ENCODE measurements at regions not wholly inside any gene's neighbourhood (a gene's known extent, or its start where the extent isn't known, plus 50 kb on each side); places are given as distances from the start of the nearest gene placed in this dataset.
"Not testable (repeated sequence)": the region's sequence is repeated elsewhere in the genome, so short reads cannot be mapped to it uniquely, and the experiment has no call there.

DNA sequence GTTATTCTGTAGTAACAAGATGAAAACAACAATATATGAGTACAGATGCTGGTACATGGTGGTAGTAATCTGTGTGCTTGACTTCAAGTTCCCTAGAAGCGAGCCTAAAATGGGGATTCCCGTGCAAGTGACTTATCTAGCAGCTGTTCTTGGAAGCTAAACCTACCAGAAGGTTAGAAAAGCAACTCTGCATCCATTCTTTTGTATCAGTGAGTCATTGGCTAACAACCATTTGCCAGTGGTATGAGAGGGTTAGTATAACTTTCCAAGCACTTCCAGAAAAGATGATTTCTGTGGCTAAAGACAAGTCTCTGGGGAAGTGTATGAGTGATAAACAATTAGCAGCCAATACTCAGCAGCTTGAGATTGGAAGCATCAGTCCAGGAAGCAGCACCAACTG is 787.7 kb upstream of the CDH6 start:
- H3K36me3 Mint-ChIP-seq (ENCODE audit: low read depth): no peaks in the 10 kb centered on the region
- no peak overlapping the region for H3K4me3 Mint-ChIP-seq
- H3K9me3 Mint-ChIP-seq: peaks cover 26% of the 10 kb centered on the region
- DNase-seq (ENCODE audit: low spot score): no peak
- no peaks in the 10 kb centered on the region for H3K4me1 Mint-ChIP-seq (ENCODE audit: low read depth)
- no peaks in the 10 kb centered on the region for H3K27me3 Mint-ChIP-seq (ENCODE audit: low read depth)
- H3K27ac Mint-ChIP-seq: no peak overlapping the region

DNA sequence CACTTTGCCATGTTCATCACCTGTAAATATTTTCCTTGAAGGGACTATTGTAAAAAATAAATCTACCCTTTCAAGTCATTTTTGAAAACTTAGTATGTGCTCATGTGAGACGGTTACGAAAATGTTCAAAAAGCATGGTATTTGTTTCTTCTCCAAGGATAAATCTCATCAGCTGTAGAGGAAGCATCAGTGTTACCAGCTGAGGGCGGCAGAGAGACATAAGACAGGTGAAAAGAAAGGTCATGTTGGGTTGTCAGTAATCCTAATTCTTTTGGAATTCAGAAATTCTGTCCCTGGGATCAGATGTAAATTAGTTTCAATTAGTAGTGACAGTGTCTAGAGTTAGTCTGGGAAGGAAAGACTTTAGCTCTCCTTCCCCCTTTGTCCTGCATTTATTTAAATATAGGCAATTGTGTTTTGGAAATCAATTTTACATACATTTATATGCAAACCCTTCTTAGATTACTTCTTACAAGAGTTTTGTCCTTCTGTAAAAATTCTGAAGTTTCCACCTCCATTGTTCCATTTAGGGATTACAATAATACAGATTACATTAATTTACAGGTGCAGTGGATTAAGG is 791.9 kb upstream of the CDH6 start:
- H3K4me3 Mint-ChIP-seq: no peak overlapping the region

DNA sequence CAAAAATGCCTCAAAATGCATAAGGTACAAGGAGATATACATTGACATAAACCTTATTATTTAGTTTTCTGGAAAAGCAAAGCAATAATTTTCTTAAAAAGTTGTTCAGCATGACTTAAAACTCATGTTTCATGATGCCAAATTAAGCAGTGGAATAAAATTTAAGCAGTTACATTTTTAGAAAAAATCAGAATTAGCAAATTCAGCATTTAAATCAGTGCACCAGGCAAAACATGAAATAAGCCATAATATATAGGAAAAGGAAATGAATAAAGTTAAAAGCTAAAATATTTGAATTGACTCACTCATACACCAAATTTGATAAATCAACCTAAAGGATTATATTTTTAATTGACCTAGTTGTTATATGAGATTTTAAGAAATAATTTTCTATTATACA is 795.1 kb upstream of the CDH6 start:
- Mint-ChIP-seq H3K27ac (no peak overlapping the region), H3K4me1 (ENCODE audit: low read depth) (no peaks in the 10 kb centered on the region), H3K36me3 (ENCODE audit: low read depth) (no peaks in the 10 kb centered on the region), H3K4me3 (no peak overlapping the region), H3K9me3 (peaks cover 41% of the 10 kb centered on the region), H3K27me3 (ENCODE audit: low read depth) (no peaks in the 10 kb centered on the region)
- no peak for DNase-seq (ENCODE audit: low spot score)

More for the DNA sequence above, 791.9 kb upstream of the CDH6 start:
- H3K9me3 Mint-ChIP-seq: peaks cover 30% of the 10 kb centered on the region
- H3K36me3 Mint-ChIP-seq (ENCODE audit: low read depth): no peaks in the 10 kb centered on the region
- no peaks in the 10 kb centered on the region for H3K4me1 Mint-ChIP-seq (ENCODE audit: low read depth)
- H3K27me3 Mint-ChIP-seq (ENCODE audit: low read depth): no peaks in the 10 kb centered on the region
- DNase-seq (ENCODE audit: low spot score): no peak
- no peak overlapping the region for H3K27ac Mint-ChIP-seq

DNA sequence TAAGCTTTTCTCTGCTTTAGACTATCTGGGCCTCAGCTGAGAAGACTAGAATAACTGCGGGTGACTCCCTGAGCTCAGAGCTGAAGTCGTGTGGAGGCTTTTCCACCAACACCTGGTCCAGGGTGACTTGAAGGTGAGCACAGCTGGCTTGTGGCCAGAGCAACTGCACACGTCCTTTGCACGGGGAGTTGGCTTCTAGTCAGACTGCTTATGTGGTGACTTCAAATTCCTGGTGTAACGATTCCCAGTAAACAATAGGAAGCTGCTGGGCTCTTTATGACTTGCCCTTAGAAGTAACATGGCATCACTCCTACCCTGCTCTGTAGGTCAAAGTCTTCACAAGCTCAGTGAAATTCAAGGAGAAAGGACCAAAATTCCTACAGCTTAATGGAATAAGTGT is 800.6 kb upstream of the CDH6 start:
- no peak for DNase-seq (ENCODE audit: low spot score)
- no peak overlapping the region for H3K27ac Mint-ChIP-seq
- no peaks in the 10 kb centered on the region for H3K27me3 Mint-ChIP-seq (ENCODE audit: low read depth)
- no peaks in the 10 kb centered on the region for H3K4me1 Mint-ChIP-seq (ENCODE audit: low read depth)
- H3K4me3 Mint-ChIP-seq: no peak overlapping the region
- no peaks in the 10 kb centered on the region for H3K36me3 Mint-ChIP-seq (ENCODE audit: low read depth)
- H3K9me3 Mint-ChIP-seq: peaks cover 63% of the 10 kb centered on the region

DNA sequence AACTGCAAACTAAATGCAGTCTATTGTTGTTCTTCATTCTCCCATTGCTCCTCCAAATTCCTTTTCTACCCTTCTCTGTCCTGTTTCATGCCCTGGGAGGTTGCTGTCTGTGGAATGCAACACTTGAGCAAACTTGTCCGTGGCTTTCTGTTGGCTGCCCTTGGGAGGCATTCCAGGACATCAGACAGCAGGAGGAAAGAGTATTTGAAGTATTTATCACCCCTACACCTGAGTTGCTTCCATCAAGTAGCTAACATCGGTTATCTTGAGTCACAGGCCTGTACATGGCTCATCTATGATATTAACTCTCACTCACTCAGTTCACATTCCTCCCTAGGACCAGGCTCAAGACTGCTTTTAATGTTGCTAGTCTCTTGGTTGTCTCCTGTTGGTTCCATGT is 803.4 kb upstream of the CDH6 start:
- H3K27ac Mint-ChIP-seq: no peak overlapping the region
- no peaks in the 10 kb centered on the region for H3K36me3 Mint-ChIP-seq (ENCODE audit: low read depth)
- no peak overlapping the region for H3K4me3 Mint-ChIP-seq
- peaks cover 56% of the 10 kb centered on the region for H3K9me3 Mint-ChIP-seq
- H3K4me1 Mint-ChIP-seq (ENCODE audit: low read depth): no peaks in the 10 kb centered on the region
- no peaks in the 10 kb centered on the region for H3K27me3 Mint-ChIP-seq (ENCODE audit: low read depth)
- no peak for DNase-seq (ENCODE audit: low spot score)

DNA sequence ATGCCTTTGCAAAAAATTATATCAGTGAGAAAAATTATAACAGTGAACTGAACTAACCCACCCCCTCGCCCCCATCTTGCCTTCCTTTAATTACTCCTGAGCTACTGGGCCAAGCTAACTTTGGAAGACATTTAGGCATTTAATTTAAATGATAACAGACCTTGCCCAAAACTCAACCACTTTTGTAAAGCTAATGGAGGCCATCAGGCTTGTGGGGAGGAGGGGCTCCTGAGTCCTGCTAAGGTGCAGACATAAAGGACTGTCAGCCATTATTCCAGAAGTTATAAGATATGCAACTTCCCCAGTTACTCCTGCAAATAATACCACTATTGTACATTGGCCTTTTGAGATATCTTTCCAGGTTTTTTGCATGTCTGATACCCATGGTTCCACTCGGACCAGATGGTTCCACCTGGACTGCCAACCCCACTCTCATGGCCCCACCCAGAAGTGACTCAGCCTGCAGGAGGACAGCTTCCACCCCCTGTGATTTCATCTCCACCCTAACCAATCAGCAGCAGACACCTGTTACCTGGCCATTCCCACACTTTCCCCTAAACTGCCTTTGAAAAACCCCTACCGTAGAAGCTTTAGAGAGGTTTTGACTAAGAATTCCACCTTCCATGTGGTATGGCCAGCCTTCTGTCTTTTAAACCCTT is 805.4 kb upstream of the CDH6 start:
- H3K36me3 Mint-ChIP-seq (ENCODE audit: low read depth): no peaks in the 10 kb centered on the region
- no peak overlapping the region for H3K27ac Mint-ChIP-seq
- no peak for DNase-seq (ENCODE audit: low spot score)
- no peaks in the 10 kb centered on the region for H3K27me3 Mint-ChIP-seq (ENCODE audit: low read depth)
- H3K4me3 Mint-ChIP-seq: no peak overlapping the region
- H3K4me1 Mint-ChIP-seq (ENCODE audit: low read depth): no peaks in the 10 kb centered on the region
- peaks cover 53% of the 10 kb centered on the region for H3K9me3 Mint-ChIP-seq

DNA sequence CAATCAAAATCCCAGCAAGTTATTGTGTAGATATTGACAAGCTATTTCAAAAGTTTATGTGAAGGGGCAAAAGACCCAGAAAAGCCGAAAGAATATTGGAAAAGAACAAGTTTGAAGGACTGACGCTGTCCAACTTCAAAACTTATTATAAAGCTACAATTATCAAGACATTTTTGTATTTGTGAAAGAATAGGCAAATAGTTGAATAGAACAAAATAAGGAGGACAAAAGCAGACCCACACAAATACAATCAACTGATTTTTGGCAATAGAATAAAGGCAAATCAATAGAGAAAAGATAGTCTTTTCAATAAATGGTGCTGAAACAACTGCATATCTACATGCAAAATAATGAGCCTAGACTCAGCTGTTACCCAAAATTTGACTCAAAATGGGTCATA is 807.7 kb upstream of the CDH6 start:
- Mint-ChIP-seq H3K27ac (no peak overlapping the region), H3K4me1 (ENCODE audit: low read depth) (no peaks in the 10 kb centered on the region), H3K36me3 (ENCODE audit: low read depth) (no peaks in the 10 kb centered on the region), H3K27me3 (ENCODE audit: low read depth) (no peaks in the 10 kb centered on the region), H3K9me3 (peaks cover 54% of the 10 kb centered on the region), H3K4me3 (no peak overlapping the region)
- DNase-seq (ENCODE audit: low spot score): no peak

DNA sequence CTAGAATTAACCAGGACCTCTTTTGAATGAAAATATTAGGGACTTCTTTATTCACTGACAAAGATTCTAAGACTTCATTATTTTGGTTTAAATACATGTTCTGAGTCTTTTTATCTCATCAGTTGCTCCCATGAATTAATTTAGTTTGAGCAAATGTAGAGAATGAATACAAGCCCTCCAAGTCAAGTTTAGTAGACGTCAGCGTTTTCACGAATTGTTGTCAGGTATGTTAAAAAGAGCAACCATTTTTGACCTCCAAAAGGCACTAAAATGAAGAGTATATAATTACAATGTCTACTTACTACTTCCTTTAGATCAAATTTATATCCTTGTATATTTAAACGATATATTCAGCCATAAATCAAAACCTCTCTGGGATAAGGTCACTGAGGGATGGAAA is 809.3 kb upstream of the CDH6 start:
- Mint-ChIP-seq H3K4me1 (ENCODE audit: low read depth) (no peaks in the 10 kb centered on the region), H3K9me3 (peaks cover 44% of the 10 kb centered on the region), H3K27ac (no peak overlapping the region), H3K36me3 (ENCODE audit: low read depth) (no peaks in the 10 kb centered on the region), H3K4me3 (no peak overlapping the region), H3K27me3 (ENCODE audit: low read depth) (no peaks in the 10 kb centered on the region)
- DNase-seq (ENCODE audit: low spot score): no peak

DNA sequence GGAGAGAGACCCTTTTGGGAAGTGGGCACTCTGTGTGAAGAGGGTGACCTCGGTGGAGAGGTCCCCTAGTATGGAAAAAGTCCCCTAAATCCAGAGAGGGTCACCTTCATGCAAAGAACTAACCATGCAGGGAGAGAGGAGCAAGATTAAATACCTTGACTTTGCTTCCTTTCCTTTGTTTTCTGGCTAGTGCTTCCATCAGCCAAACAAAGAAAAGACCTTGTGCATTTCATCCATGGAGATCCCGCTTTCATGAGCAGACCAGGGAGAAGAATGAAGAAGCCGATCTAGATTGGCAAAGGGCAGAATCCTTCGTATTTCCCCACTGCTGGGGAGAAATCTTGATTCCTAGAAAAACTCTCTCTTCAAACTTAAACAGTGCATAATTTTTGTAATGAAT is 813.3 kb upstream of the CDH6 start:
- H3K36me3 Mint-ChIP-seq (ENCODE audit: low read depth): no peaks in the 10 kb centered on the region
- H3K9me3 Mint-ChIP-seq: peaks cover 26% of the 10 kb centered on the region
- no peak for DNase-seq (ENCODE audit: low spot score)
- H3K4me1 Mint-ChIP-seq (ENCODE audit: low read depth): no peaks in the 10 kb centered on the region
- H3K27me3 Mint-ChIP-seq (ENCODE audit: low read depth): no peaks in the 10 kb centered on the region
- no peak overlapping the region for H3K27ac Mint-ChIP-seq
- no peak overlapping the region for H3K4me3 Mint-ChIP-seq

DNA sequence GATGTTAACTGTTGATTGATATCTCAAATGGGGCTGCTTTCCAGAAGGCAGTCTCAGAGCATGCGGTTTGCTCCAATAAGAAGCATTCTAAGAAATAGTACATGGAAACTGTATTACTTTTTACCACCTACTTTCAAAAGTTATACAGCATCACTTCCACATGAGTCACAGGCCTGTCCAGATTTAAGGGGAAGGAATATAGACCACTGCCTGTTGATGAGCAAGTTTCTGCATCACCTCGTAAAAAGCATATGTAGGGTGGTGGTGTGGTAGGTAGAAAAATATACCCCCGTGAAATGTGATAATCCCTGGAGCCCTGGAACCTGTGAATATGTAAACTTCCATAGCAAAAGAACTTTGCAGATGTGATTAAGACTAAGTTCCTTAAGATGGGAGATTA is 816.6 kb upstream of the CDH6 start:
- Mint-ChIP-seq H3K4me3 (no peak overlapping the region), H3K27ac (no peak overlapping the region), H3K27me3 (ENCODE audit: low read depth) (no peaks in the 10 kb centered on the region), H3K36me3 (ENCODE audit: low read depth) (no peaks in the 10 kb centered on the region), H3K4me1 (ENCODE audit: low read depth) (no peaks in the 10 kb centered on the region), H3K9me3 (peaks cover 17% of the 10 kb centered on the region)
- DNase-seq (ENCODE audit: low spot score): no peak

DNA sequence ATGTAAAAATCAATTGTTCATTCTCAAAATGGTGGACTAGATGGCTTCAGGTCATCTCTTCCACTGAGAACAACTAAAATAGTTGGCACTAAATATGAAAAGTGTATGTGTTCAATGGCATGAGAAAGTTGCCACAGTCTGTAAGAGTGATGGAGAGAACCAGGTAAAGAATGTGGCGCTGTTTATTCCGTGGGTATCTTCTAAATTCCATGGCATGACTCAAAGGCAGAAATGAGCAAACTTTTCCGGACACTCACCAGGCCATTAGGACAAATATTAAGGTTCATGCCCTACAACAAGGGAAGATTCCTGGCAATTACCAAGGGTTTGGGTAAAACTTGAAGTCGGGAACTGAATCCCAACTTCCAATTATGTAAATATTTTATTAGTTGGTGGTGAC is 825.4 kb upstream of the CDH6 start:
- Mint-ChIP-seq H3K4me1 (ENCODE audit: low read depth) (no peaks in the 10 kb centered on the region), H3K27me3 (ENCODE audit: low read depth) (no peaks in the 10 kb centered on the region), H3K36me3 (ENCODE audit: low read depth) (no peaks in the 10 kb centered on the region), H3K9me3 (peaks cover 33% of the 10 kb centered on the region), H3K4me3 (no peak overlapping the region), H3K27ac (no peak overlapping the region)
- DNase-seq (ENCODE audit: low spot score): no peak

DNA sequence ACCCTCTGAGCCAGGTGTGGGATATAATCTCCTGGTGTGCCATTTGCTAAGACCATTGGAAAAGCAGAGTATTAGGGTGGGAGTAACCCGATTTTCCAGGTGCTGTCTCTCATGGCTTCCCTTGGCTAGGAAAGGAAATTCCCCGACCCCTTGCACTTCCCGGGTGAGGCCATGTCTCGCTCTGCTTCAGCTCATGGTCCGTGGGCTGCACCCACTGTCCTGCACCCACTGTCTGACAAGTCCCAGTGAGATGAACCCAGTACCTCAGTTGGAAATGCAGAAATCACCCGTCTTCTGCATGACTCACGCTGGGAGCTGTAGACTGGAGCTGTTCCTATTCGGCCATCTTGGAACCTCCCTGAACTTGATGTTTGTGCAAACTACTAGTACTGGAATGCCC is 828.5 kb upstream of the CDH6 start:
- H3K27me3 Mint-ChIP-seq (ENCODE audit: low read depth); DNase-seq (ENCODE audit: low spot score); H3K27ac Mint-ChIP-seq; H3K4me3 Mint-ChIP-seq; H3K36me3 Mint-ChIP-seq (ENCODE audit: low read depth); H3K4me1 Mint-ChIP-seq (ENCODE audit: low read depth): not testable (repeated sequence)
- H3K9me3 Mint-ChIP-seq: peaks cover 37% of the 10 kb centered on the region

DNA sequence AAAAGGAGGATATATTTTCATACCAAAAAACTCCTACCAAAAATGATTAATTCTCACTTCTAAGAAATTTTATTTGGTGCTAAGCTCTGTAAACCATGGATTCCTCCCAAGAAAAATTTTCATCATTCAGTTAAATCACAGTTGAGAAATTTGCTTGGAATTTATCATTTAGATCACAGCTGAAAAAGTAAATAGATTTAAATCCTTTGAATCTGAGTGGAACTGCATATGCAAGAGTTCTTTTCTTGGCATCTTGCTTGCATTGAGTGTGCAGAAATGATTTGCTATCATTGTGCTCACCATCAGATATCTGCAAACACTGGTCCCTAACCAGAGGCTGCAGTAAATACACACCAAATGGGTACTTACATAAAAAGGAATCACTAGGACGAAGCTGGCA is 836.1 kb upstream of the CDH6 start:
- DNase-seq (ENCODE audit: low spot score): no peak
- H3K27me3 Mint-ChIP-seq (ENCODE audit: low read depth): no peaks in the 10 kb centered on the region
- no peaks in the 10 kb centered on the region for H3K36me3 Mint-ChIP-seq (ENCODE audit: low read depth)
- H3K9me3 Mint-ChIP-seq: peaks cover 33% of the 10 kb centered on the region
- H3K4me3 Mint-ChIP-seq: no peak overlapping the region
- H3K27ac Mint-ChIP-seq: no peak overlapping the region
- H3K4me1 Mint-ChIP-seq (ENCODE audit: low read depth): no peaks in the 10 kb centered on the region

DNA sequence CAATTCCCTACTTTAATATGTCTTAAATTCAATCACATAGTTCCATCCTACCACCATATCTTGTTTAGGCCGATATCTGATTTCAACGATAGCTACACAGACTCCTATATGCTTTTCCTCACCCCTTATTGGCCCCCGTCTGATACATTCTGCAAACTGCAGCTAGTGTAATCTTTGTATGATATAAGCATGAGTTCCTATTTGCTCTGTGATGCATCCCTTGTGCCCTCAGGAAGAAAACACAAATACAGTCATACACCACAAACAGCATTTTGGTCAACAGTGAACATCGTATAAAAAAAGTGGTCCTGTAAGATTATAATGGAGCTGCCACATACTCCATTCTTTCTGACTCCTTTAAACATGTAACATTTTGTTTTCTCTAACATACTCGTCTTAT is 837.8 kb upstream of the CDH6 start:
- Mint-ChIP-seq H3K36me3 (ENCODE audit: low read depth) (no peaks in the 10 kb centered on the region), H3K4me1 (ENCODE audit: low read depth) (no peaks in the 10 kb centered on the region), H3K27me3 (ENCODE audit: low read depth) (no peaks in the 10 kb centered on the region), H3K9me3 (peaks cover 27% of the 10 kb centered on the region), H3K27ac (no peak overlapping the region), H3K4me3 (no peak overlapping the region)
- DNase-seq (ENCODE audit: low spot score): no peak

DNA sequence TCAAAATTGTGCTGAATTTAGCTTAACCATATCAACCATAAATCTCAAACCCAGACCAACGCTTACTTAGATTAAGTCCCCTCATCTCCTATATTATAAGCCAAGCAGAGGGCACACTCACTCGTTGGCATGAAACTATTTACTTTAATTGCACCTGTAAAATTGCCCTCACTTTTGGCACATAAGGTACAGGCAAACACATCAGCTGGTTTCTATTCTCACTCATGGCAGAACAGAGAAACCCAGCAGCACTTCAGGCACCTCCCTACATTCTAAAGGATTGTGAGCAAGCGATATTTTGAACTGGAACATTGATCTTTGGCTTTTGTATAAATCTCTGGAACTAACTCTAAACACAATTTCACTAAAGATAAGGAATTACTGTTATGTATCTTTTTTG is 845.6 kb upstream of the CDH6 start:
- Mint-ChIP-seq H3K9me3 (peaks cover 37% of the 10 kb centered on the region), H3K4me1 (ENCODE audit: low read depth) (no peaks in the 10 kb centered on the region), H3K4me3 (no peak overlapping the region), H3K36me3 (ENCODE audit: low read depth) (no peaks in the 10 kb centered on the region), H3K27ac (no peak overlapping the region), H3K27me3 (ENCODE audit: low read depth) (no peaks in the 10 kb centered on the region)
- no peak for DNase-seq (ENCODE audit: low spot score)
